CD4-positive, alpha-beta T cell treated with Interleukin-2 at 100 ng/mL for 4 hours (primary cell): ENCODE measurements at regions not wholly inside any gene's neighbourhood (a gene's known extent, or its start where the extent isn't known, plus 50 kb on each side); places are given as distances from the start of the nearest gene placed in this dataset.

Experiments used
- DNase-seq: peaks from one replicate; pipeline ENCODE4 v3.0.0-alpha.2; 2020; ENCODE audit warnings: low spot score

- no peak for DNase-seq
Measured at GRCh38 chr6:9404351-9405146, 969.2 kb upstream of the SLC35B3 start.

DNA sequence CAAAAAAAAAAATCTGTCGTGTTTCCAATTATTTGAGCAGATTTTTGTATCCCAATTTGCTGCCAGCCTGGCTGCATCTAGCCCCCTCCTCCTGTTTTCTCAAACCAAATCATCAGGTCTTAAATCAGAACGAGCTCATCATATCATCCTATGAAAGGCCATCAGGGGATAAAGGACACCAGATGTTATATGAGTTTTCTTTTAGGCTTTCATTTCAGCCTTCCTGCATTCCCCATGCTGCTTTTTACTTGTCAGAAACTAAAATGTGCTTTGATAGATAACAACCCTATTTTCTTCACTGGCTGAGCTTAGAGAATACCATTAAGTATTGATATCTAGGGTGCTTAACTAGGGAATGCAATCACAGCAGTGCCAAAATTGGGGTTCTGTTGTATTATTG is 968.4 kb upstream of the SLC35B3 start:
- DNase-seq: no peak

DNA sequence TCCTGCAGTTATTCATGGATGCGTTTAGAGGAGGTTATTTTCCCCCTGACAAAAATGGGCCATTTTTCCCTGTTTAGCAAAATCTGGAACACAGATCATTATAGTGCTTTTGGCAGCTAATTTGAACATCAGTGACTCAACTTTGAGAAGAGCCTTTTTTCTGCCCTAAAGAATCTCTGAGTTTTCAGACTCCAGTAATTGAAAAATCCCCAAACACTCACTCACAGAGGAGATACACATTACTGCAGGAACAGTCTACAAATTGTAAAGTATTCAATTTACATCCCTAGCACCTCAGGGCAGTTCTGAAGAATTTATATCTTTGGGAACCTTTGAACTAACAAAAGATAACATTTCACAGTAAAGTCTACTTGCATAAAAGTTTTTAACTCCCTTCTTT is 966.6 kb upstream of the SLC35B3 start:
- DNase-seq: no peak

- no peak for DNase-seq
Measured at GRCh38 chr6:9399916-9400315, 964.6 kb upstream of the SLC35B3 start.

DNA sequence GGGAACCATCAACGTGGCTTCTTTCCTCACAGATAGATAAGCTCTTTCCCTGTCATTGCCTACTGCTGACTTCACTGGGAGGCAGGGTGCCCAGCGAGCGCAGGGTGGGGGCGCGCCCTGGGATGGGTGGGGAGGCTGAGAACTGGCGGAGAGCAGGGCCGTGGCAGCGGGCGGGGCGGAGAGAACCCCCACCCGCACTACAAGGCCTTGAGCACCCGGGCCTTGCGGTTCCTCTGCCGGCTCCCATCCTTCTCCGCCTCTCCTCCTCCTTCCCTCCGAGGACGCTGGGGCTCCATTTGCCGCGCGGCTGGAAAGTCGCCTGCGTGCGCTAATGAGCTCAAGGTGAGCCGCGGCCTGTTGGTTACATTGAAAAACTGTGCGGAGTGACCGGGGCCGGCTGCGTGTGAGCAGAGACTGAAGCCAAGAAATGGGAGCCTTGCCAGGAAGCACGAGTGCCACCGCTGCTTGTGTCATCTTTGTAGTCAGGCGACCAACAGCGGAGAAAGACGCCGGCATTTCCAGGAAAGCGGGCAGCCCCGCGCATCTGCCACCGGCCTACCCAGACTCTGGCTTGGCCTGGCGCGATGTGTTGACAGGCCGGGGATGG is 963.5 kb upstream of the SLC35B3 start:
- DNase-seq: no peak

DNA sequence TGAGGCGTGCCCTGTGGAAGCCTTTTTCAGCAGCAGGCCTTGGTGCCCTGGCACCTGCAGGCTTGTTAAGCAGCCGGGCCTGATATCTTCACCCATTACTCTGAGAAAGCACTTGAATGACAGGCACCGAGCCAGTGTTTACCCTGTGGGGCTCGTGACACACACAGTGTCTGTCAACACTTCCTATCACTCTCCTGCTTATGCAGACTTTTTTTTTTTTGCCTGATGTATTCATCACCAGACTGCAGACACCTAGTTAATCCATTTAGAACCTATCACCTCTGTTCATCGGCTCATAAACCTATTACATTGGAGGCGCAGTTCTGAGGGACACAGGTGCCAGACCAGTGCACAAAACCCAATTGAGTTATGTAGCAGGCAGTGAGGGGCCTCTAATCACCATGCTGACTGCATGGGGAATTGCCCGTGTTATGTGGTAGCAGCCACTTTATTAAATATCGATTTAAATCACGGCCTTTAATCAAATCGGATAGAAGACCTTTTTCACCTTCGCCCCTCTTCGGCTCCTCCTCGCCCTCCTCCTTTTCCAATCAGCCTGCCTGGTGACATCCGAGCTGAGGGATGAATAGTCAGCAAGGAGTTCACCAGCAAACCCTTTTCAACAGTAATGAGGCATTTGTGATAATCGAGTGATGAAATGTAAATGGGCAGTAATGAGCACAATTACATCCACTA is 962.9 kb upstream of the SLC35B3 start:
- DNase-seq: no peak

GRCh38 chr6:9388596-9388995 is 953.3 kb upstream of the SLC35B3 start:
- DNase-seq: no peak

DNA sequence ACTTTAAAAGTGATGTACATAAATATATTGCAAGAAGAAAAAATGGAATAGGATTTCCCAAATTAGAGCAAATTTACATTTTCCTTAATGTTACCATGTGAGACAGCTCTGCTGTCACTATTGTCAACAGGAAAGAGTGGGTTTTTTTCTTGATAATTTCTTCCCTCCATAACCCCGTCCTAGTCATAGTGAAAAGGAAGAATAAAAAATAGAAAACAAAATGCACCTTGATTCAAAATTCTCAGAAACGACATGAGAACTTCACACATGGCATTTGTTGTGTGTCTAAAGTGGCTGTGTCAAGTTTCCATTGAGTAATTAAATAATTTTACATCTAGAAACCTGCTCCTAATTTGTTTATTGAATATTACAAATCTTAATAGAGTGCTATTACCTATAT is 945.2 kb upstream of the SLC35B3 start:
- DNase-seq: no peak

DNA sequence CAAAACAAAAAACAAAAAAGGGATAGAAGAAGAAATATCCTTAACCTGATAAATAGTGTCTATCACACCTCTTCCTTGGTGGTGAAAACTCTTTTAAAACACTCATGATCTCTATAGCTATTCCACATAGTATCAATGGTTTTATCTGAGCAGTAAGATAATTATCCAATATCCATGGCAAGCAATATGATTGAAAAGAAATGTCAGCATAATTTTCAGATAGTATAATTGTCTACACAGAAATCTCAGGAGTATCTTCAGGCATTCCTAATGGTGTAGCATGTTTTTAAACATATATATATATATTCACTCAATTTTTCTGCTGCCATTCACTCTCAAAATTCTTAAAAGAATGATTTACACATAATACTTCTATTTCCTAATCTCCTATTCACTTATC is 938.0 kb upstream of the SLC35B3 start:
- DNase-seq: no peak

DNA sequence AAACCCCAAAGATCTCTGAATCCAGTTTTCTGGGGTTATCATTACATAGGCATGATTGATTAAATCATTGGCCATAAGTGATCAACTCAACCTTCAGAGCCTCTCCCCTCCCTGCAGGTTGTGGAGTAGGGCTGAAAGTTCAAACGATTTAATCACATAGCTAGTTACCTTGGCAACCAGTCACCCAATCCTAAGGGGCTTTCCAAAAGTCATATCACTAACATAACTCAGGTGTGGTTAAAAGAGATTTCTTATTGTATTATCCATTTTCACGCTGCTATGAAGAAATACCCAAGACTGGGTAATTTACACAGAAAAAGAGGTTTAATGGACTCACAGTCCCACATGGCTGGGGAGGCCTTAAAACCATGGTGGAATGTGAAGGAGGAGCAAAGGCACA is 935.1 kb upstream of the SLC35B3 start:
- no peak for DNase-seq

- DNase-seq: no peak
Measured at GRCh38 chr6:9365378-9365777, 930.0 kb upstream of the SLC35B3 start.

DNA sequence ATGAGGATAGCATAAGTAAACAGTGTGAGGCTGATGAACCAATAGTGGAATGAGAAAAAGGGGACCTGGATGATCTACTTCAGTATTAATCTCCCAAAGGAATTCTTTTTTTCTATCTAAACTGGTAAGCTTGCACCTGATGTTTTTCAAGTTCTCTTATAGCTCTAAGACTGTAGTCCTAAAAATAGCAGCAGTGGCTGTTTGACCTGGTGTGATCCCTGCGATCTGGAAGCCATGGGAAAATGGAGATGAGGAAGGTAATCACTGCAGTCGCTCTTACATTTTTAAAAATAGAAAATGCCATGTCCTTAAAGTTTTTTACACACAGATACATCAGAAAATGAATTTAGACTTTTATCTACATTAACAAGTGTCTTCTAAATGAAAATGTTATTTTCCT is 926.4 kb upstream of the SLC35B3 start:
- no peak for DNase-seq

- DNase-seq: no peak
Measured at GRCh38 chr6:9360881-9361280, 925.5 kb upstream of the SLC35B3 start.

DNA sequence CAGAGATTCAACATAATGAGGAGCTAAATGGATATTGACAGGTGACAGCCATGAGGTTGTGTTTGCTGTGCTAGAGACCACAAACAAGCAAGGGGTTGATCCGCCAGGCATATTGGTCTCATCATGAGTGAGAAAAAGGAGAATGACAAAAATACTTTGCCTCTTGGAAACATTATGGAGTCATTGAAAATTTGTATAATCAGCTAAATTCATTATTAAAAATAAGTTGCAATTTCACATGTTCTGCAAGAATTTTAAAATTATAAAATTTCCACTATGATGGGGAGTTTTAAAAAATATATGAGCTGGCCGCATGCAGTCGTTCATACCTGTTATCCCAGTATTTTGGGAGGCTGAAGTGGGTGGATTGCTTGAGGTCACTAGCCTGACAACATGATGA is 912.3 kb upstream of the SLC35B3 start:
- no peak for DNase-seq

GRCh38 chr6:9346923-9347322 is 911.6 kb upstream of the SLC35B3 start:
- DNase-seq: no peak

- DNase-seq: no peak
Measured at GRCh38 chr6:9335431-9335830, 900.1 kb upstream of the SLC35B3 start.

DNA sequence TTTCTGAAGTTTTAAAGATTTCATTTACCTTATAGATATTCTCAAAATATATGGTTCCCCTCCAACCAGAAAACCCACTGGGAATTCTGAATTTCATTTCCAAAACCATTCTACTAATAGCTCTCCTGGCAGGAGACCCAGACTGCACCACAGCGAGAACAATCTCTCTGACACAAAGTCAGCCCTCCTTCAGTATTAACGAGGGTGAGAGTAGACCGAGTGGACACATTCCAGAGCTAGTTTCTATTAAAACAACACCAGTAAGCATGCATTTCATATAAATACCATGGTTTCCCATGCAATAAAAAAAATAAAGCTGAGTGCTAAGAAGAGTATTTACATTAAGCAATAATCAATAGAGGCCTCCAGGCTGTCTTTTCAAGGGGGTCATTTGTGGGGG is 899.6 kb upstream of the SLC35B3 start:
- DNase-seq: no peak

DNA sequence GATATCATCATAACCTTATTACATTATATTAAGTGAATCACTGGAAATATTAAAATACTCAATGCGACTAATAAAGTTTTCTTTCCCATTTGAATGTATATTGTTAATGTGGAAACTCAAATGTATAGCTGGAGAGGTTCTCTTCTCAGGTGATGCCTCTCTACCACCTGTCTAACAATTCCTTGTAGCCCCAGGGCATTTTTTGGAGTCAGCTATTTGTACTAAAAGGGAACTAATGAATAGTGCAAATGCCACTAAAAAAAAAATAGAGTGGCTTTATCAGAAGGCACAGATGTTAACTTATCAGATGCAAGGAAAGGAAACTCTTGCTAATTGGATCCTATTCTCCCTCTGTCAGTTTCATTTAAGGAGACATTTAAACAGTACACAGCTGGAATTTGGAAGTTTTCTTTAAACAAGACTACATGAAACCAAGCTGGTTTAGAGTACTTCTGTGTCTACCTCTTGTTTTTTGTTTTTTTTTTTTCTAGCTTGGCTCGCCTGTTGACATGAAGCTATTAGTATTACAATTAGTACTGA is 897.0 kb upstream of the SLC35B3 start:
- no peak for DNase-seq

GRCh38 chr6:9316831-9317230 is 881.5 kb upstream of the SLC35B3 start:
- DNase-seq: no peak

- no peak for DNase-seq
Measured at GRCh38 chr6:9315966-9316650, 880.8 kb upstream of the SLC35B3 start.

DNA sequence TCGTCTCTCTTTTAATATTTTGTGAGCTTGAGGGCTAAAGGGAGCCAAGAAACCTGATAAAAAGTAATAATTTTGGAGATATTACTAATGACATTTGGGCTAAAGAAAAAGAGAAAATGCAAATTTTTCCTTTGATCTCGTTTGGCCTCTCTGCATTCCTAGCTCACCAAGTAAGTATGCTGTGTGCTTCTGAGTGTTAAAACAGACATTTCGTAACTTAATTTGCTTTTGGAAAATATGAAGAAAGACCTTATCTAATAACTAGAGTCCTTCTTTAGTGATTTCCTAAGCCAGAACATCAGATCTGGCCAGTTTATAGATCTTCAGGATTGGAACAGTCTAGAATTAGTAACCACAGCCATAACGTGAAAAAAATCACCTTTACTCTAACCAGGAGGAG is 872.9 kb upstream of the SLC35B3 start:
- no peak for DNase-seq

DNA sequence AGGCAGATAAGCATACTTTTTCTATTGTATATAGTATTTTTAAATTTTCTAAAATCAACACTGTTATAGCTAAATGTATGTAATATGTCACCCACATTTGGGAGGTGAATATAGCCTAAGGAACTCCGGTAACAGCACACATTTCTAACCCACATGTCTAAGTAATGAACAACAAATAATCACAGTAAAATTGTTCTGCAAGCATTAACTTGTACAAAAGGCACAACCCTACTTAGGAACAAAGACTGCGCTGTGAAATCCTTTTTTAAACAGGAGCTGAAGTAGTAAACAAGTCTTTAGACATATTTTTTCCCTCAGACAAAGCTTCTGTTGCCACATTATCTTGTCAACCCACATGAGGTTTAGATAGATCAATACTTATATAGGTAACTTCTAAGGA is 872.4 kb upstream of the SLC35B3 start:
- no peak for DNase-seq

GRCh38 chr6:9307187-9307586 is 871.8 kb upstream of the SLC35B3 start:
- no peak for DNase-seq
